ENCODE measurements at regions not wholly inside any gene's neighbourhood (a gene's known extent, or its start where the extent isn't known, plus 50 kb on each side); places are given as distances from the start of the nearest gene placed in this dataset.

- ATAC-seq (ENCODE audit: insufficient read depth, low read depth), result no peak
- Histone ChIP-seq H3K36me3 (ENCODE audit: insufficient read depth, low read length) (no peaks in the 10 kb centered on the region), H3K27me3 (ENCODE audit: insufficient read depth, low read length, poor library complexity) (no peaks in the 10 kb centered on the region), H3K4me3 (ENCODE audit: low read depth in 1 of 2, low read length in 2 of 2) (no peak overlapping the region), H3K4me2 (ENCODE audit: insufficient read depth, low read length) (no peak overlapping the region), H3K9me3 (ENCODE audit: insufficient read depth, low read length, severe bottlenecking) (no peaks in the 10 kb centered on the region), H3K27ac (ENCODE audit: low read length) (no peak overlapping the region), H3K4me1 (ENCODE audit: insufficient read depth, low read length) (no peaks in the 10 kb centered on the region), H2AFZ (ENCODE audit: low read depth, low read length) (no peak overlapping the region), H4K20me1 (ENCODE audit: insufficient read depth, low read length) (no peaks in the 10 kb centered on the region), H3K9ac (ENCODE audit: low read depth, low read length) (no peak overlapping the region), H3K79me2 (ENCODE audit: insufficient read depth, low read length) (no peaks in the 10 kb centered on the region)
- no peak for DNase-seq
- TF ChIP-seq EZH2 (IDR thresholded peaks at IDR 0.05; ENCODE audit: borderline replicate concordance, low read depth, low read length, severe bottlenecking) (no peak), CTCF (IDR thresholded peaks at IDR 0.05; ENCODE audit: borderline replicate concordance, extremely low read depth, low read length, poor library complexity, severe bottlenecking) (no peak)
These were observed 190.2 kb upstream of the CNOT2 start for GRCh38 chr12:70052931-70053497.

GRCh38 chr12:70059373-70059772 is 183.9 kb upstream of the CNOT2 start:
- no peak for ATAC-seq (ENCODE audit: insufficient read depth, low read depth)
- no peak for TF ChIP-seq EZH2 (IDR thresholded peaks at IDR 0.05; ENCODE audit: borderline replicate concordance, low read depth, low read length, severe bottlenecking)
- TF ChIP-seq CTCF (IDR thresholded peaks at IDR 0.05; ENCODE audit: borderline replicate concordance, extremely low read depth, low read length, poor library complexity, severe bottlenecking), result no peak
- H3K79me2 ChIP-seq (ENCODE audit: insufficient read depth, low read length), result no peaks in the 10 kb centered on the region
- H3K4me3 ChIP-seq (ENCODE audit: low read depth in 1 of 2, low read length in 2 of 2), result no peak overlapping the region
- H3K4me1 ChIP-seq (ENCODE audit: insufficient read depth, low read length), result no peaks in the 10 kb centered on the region
- no peaks in the 10 kb centered on the region for H4K20me1 ChIP-seq (ENCODE audit: insufficient read depth, low read length)
- H3K36me3 ChIP-seq (ENCODE audit: insufficient read depth, low read length), result no peaks in the 10 kb centered on the region
- no peaks in the 10 kb centered on the region for H3K9me3 ChIP-seq (ENCODE audit: insufficient read depth, low read length, severe bottlenecking)
- no peak overlapping the region for H3K4me2 ChIP-seq (ENCODE audit: insufficient read depth, low read length)
- no peak for DNase-seq
- H3K9ac ChIP-seq (ENCODE audit: low read depth, low read length), result no peak overlapping the region
- H3K27me3 ChIP-seq (ENCODE audit: insufficient read depth, low read length, poor library complexity), result no peaks in the 10 kb centered on the region
- H3K27ac ChIP-seq (ENCODE audit: low read length), result no peak overlapping the region
- no peak overlapping the region for H2AFZ ChIP-seq (ENCODE audit: low read depth, low read length)

- H3K27ac ChIP-seq (ENCODE audit: low read length), result no peak overlapping the region
- no peak overlapping the region for H2AFZ ChIP-seq (ENCODE audit: low read depth, low read length)
- DNase-seq, result no peak
- no peaks in the 10 kb centered on the region for H3K4me1 ChIP-seq (ENCODE audit: insufficient read depth, low read length)
- no peaks in the 10 kb centered on the region for H3K27me3 ChIP-seq (ENCODE audit: insufficient read depth, low read length, poor library complexity)
- TF ChIP-seq CTCF (IDR thresholded peaks at IDR 0.05; ENCODE audit: borderline replicate concordance, extremely low read depth, low read length, poor library complexity, severe bottlenecking) (no peak), EZH2 (IDR thresholded peaks at IDR 0.05; ENCODE audit: borderline replicate concordance, low read depth, low read length, severe bottlenecking) (no peak)
- no peaks in the 10 kb centered on the region for H3K9me3 ChIP-seq (ENCODE audit: insufficient read depth, low read length, severe bottlenecking)
- H4K20me1 ChIP-seq (ENCODE audit: insufficient read depth, low read length), result no peaks in the 10 kb centered on the region
- no peak overlapping the region for H3K4me3 ChIP-seq (ENCODE audit: low read depth in 1 of 2, low read length in 2 of 2)
- H3K79me2 ChIP-seq (ENCODE audit: insufficient read depth, low read length), result no peaks in the 10 kb centered on the region
- no peaks in the 10 kb centered on the region for H3K36me3 ChIP-seq (ENCODE audit: insufficient read depth, low read length)
- H3K9ac ChIP-seq (ENCODE audit: low read depth, low read length), result no peak overlapping the region
- no peak for ATAC-seq (ENCODE audit: insufficient read depth, low read depth)
- no peak overlapping the region for H3K4me2 ChIP-seq (ENCODE audit: insufficient read depth, low read length)
These were observed 182.6 kb upstream of the CNOT2 start for GRCh38 chr12:70060634-70061033.

- no peaks in the 10 kb centered on the region for H4K20me1 ChIP-seq (ENCODE audit: insufficient read depth, low read length)
- ATAC-seq (ENCODE audit: insufficient read depth, low read depth) (no peak), DNase-seq (no peak)
- H3K27me3 ChIP-seq (ENCODE audit: insufficient read depth, low read length, poor library complexity), result no peaks in the 10 kb centered on the region
- H3K4me2 ChIP-seq (ENCODE audit: insufficient read depth, low read length), result no peak overlapping the region
- H3K36me3 ChIP-seq (ENCODE audit: insufficient read depth, low read length), result no peaks in the 10 kb centered on the region
- no peaks in the 10 kb centered on the region for H3K79me2 ChIP-seq (ENCODE audit: insufficient read depth, low read length)
- no peaks in the 10 kb centered on the region for H3K4me1 ChIP-seq (ENCODE audit: insufficient read depth, low read length)
- no peak overlapping the region for H3K27ac ChIP-seq (ENCODE audit: low read length)
- no peak overlapping the region for H3K9ac ChIP-seq (ENCODE audit: low read depth, low read length)
- no peak overlapping the region for H2AFZ ChIP-seq (ENCODE audit: low read depth, low read length)
- H3K9me3 ChIP-seq (ENCODE audit: insufficient read depth, low read length, severe bottlenecking), result no peaks in the 10 kb centered on the region
- no peak overlapping the region for H3K4me3 ChIP-seq (ENCODE audit: low read depth in 1 of 2, low read length in 2 of 2)
- TF ChIP-seq EZH2 (IDR thresholded peaks at IDR 0.05; ENCODE audit: borderline replicate concordance, low read depth, low read length, severe bottlenecking) (no peak), CTCF (IDR thresholded peaks at IDR 0.05; ENCODE audit: borderline replicate concordance, extremely low read depth, low read length, poor library complexity, severe bottlenecking) (no peak)
These were observed 174.5 kb upstream of the CNOT2 start for GRCh38 chr12:70068743-70069142.

Measured in DND-41 (cell line).